GM12875 (cell line): ENCODE measurements at regions not wholly inside any gene's neighbourhood (a gene's known extent, or its start where the extent isn't known, plus 50 kb on each side); places are given as distances from the start of the nearest gene placed in this dataset.

Experiments used
- H3K4me3 ChIP-seq: one replicate; pipeline ENCODE4 v1.5.1; 2011; ENCODE audit warnings: low read depth, low read length, control low read depth
- CTCF ChIP-seq: IDR thresholded peaks from 2 replicates; pipeline ENCODE4 v1.5.1; 2011; ENCODE audit warnings: low read depth, mild to moderate bottlenecking, control low read depth, inconsistent platforms, low read length, moderate library complexity, borderline replicate concordance; ENCODE audit not compliant: insufficient read depth

- TF ChIP-seq CTCF: no peak
- no peak overlapping the region for H3K4me3 ChIP-seq
Observed at GRCh38 chr12:13373803-13374202, 177.3 kb downstream of the EMP1 start.

- H3K4me3 ChIP-seq: no peak overlapping the region
- no peak for TF ChIP-seq CTCF
Observed at GRCh38 chr12:13373131-13373530, 176.6 kb downstream of the EMP1 start.

DNA sequence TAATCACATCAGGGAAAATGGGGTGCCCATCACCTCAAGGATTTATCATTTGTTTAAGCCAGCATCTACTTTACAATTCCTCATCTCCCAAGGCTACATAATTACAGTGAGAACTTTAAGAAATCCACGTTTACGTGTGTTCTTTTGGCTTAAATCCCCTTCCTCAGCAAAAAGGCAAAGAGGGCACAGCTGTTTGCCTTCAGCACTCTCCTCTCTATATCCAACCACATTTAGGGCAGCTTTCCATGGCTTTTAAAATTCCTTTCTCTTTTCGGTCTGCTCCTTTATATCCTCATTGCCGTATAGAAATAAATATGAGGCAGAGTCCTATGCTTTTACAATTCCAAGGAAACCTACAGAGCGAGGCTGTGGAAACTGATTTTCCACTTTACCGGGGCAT, 175.9 kb downstream of the EMP1 start:
- H3K4me3 ChIP-seq: no peak overlapping the region
- no peak for TF ChIP-seq CTCF

DNA sequence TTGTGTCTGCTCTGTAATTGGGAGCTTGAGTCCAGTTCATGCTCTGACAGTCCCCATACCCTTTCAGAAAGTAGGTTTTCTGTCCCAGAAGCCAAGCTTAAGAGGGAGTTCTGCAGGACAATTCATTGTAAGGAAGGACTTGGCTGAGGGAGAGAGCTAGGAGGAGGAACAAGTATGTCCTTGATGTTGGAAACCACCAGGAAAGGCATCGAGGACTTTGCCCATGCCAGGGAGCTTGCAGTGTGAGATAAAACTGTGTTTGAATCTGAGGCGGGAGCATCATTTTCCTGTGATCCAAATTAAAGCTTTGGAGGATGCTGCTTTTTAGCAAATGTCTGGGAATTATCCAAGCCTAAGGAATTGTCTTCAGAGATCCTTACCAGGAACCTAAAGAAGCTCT, 175.3 kb downstream of the EMP1 start:
- TF ChIP-seq CTCF: no peak

DNA sequence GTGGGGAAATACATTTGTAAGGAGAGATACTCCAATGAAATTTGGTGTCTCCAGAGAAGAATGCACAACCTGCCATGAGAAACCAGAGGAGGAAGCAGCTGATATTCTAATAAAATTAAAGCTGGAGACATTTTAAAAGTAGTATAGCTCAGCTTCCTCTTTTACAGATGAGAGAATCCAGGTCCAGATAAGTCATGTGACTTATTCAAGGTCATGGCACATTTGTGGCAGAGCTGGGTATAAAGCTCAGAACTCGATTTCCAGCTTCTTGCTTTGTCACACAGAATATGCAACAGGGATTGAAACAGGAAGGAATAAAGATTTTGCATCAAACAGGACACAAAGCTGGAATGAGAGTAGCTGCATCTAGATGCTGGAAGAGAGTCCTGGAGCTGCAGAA, 174.8 kb downstream of the EMP1 start:
- no peak for TF ChIP-seq CTCF
- no peak overlapping the region for H3K4me3 ChIP-seq

More for the DNA sequence above, 175.3 kb downstream of the EMP1 start:
- no peak overlapping the region for H3K4me3 ChIP-seq

DNA sequence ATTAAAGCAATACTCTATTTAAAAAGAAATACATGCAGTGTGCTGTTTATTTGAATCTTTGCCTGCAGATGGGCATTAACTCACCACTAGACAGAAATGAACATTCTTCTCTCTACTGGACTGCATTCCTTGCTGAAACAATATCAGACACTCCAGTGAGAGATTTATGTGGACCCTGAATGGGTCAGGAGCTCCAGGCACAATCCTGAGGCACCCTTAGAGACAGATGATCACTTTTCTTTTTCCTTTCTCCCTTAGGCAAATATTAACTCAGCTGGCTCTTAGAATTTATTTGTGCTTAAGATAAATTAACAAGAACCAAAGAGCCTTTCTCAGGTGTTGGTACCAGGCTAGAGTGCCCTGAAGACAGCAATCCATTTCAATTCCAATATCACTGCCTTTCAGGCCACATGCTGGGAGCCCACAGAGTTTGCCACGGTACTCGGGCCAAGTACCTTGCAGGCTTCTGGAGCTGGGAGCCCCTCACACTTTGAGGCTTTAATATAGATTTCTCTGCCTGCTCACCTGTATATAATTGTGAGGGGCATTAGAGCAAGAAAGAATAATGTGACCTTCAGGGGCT, 173.0 kb downstream of the EMP1 start:
- H3K4me3 ChIP-seq: no peak overlapping the region
- TF ChIP-seq CTCF: no peak

GRCh38 chr12:13368971-13369370, 172.4 kb downstream of the EMP1 start:
- TF ChIP-seq CTCF: no peak
- H3K4me3 ChIP-seq: no peak overlapping the region
